ENCODE measurements at regions not wholly inside any gene's neighbourhood (a gene's known extent, or its start where the extent isn't known, plus 50 kb on each side); places are given as distances from the start of the nearest gene placed in this dataset.

DNA sequence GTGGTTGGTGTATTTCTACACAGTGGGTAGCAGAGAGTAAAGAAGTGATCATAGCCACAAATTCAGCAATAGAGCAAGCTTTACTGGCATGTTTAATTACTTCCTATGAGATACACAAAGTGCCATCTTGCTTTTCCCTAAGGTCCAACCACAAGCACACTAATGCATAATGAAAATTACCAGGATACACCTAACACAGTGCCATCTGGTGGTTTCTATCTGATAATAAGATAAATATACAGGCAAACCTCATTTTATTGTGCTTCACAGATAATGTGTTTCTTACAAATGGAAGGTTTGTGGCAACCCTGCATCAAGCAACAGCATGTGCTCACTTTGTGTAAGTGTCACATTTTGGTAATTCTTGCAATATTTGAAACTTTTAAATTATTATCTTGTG lies 223.0 kb downstream of the NSUN3 start:
- Mint-ChIP-seq H3K4me3 (no peak overlapping the region), H3K36me3 (ENCODE audit: low read depth) (no peaks in the 10 kb centered on the region), H3K27ac (no peak overlapping the region), H3K27me3 (ENCODE audit: insufficient read depth) (no peaks in the 10 kb centered on the region), H3K9me3 (no peaks in the 10 kb centered on the region), H3K4me1 (ENCODE audit: low read depth) (no peaks in the 10 kb centered on the region)
- no peak for DNase-seq (ENCODE audit: low spot score)
- intact Hi-C loops (cut with micrococcal nuclease) = no loop called here

DNA sequence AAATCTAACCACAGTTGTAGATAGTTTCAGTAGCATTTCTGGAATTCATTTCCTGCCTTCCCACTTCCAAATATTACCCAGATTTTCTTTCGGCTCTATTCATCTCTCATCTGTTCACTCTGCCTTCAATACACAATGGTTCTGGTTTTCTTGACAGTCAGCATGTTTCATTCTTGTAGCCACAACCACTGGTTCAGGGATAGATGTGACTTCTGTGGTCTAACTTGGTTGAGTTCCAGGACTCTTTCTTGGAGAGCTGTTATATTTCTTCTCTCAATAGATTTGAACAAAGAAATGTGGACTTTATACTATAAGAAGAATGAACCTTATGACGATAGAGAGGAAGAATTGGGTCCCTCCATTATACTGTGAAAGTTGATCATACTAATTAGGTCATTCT lies 228.8 kb downstream of the NSUN3 start:
- Mint-ChIP-seq H3K9me3 (no peaks in the 10 kb centered on the region), H3K27ac (no peak overlapping the region), H3K27me3 (ENCODE audit: insufficient read depth) (no peaks in the 10 kb centered on the region), H3K4me3 (no peak overlapping the region), H3K36me3 (ENCODE audit: low read depth) (no peaks in the 10 kb centered on the region), H3K4me1 (ENCODE audit: low read depth) (no peaks in the 10 kb centered on the region)
- intact Hi-C loops (cut with micrococcal nuclease) = no loop called here
- DNase-seq (ENCODE audit: low spot score) = no peak

GRCh38 chr3:94292151-94292550 lies 229.3 kb downstream of the NSUN3 start:
- H3K9me3 Mint-ChIP-seq = no peaks in the 10 kb centered on the region
- no peak overlapping the region for H3K4me3 Mint-ChIP-seq
- no peaks in the 10 kb centered on the region for H3K4me1 Mint-ChIP-seq (ENCODE audit: low read depth)
- no peak for DNase-seq (ENCODE audit: low spot score)
- H3K36me3 Mint-ChIP-seq (ENCODE audit: low read depth) = no peaks in the 10 kb centered on the region
- no peaks in the 10 kb centered on the region for H3K27me3 Mint-ChIP-seq (ENCODE audit: insufficient read depth)
- intact Hi-C loops (cut with micrococcal nuclease) = no loop called here
- H3K27ac Mint-ChIP-seq = no peak overlapping the region

GRCh38 chr3:94293793-94294195 lies 230.9 kb downstream of the NSUN3 start:
- H3K36me3 Mint-ChIP-seq (ENCODE audit: low read depth) = no peaks in the 10 kb centered on the region
- no peaks in the 10 kb centered on the region for H3K9me3 Mint-ChIP-seq
- H3K4me1 Mint-ChIP-seq (ENCODE audit: low read depth) = no peaks in the 10 kb centered on the region
- no peak overlapping the region for H3K4me3 Mint-ChIP-seq
- H3K27ac Mint-ChIP-seq = no peak overlapping the region
- DNase-seq (ENCODE audit: low spot score) = no peak
- no peaks in the 10 kb centered on the region for H3K27me3 Mint-ChIP-seq (ENCODE audit: insufficient read depth)
- intact Hi-C loops (cut with micrococcal nuclease) = no loop called here

- H3K4me3 Mint-ChIP-seq = no peak overlapping the region
- H3K27me3 Mint-ChIP-seq (ENCODE audit: insufficient read depth) = no peaks in the 10 kb centered on the region
- no peak overlapping the region for H3K27ac Mint-ChIP-seq
- H3K4me1 Mint-ChIP-seq (ENCODE audit: low read depth) = no peaks in the 10 kb centered on the region
- H3K36me3 Mint-ChIP-seq (ENCODE audit: low read depth) = no peaks in the 10 kb centered on the region
- no peak for DNase-seq (ENCODE audit: low spot score)
- no peaks in the 10 kb centered on the region for H3K9me3 Mint-ChIP-seq
- intact Hi-C loops (cut with micrococcal nuclease) = no loop called here
Observed at GRCh38 chr3:94294806-94295205, 231.9 kb downstream of the NSUN3 start.

DNA sequence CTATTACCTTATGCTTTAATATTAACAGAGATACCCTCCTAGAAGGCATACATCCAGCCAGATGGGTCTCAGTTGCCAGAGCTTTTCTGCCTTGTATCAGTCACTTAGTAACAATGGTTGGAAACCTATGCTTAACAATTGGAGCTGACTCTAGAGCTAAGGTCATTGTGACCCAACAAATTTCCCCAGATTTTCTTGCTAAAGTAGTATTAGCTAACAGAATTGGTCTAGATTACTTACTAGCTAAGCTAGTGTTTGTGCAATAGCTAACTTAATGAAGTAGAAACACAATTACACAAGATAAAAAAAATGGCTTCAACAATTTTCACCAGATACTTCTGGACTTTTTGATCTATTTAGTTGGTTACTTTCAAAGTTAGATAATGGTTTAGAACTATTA lies 236.9 kb downstream of the NSUN3 start:
- no peaks in the 10 kb centered on the region for H3K36me3 Mint-ChIP-seq (ENCODE audit: low read depth)
- no peaks in the 10 kb centered on the region for H3K9me3 Mint-ChIP-seq
- no peak overlapping the region for H3K4me3 Mint-ChIP-seq
- H3K4me1 Mint-ChIP-seq (ENCODE audit: low read depth) = no peaks in the 10 kb centered on the region
- H3K27me3 Mint-ChIP-seq (ENCODE audit: insufficient read depth) = no peaks in the 10 kb centered on the region
- DNase-seq (ENCODE audit: low spot score) = no peak
- intact Hi-C loops (cut with micrococcal nuclease) = no loop called here
- no peak overlapping the region for H3K27ac Mint-ChIP-seq

- Mint-ChIP-seq H3K27me3 (ENCODE audit: insufficient read depth) (no peaks in the 10 kb centered on the region), H3K9me3 (no peaks in the 10 kb centered on the region), H3K27ac (no peak overlapping the region), H3K4me3 (no peak overlapping the region), H3K36me3 (ENCODE audit: low read depth) (no peaks in the 10 kb centered on the region), H3K4me1 (ENCODE audit: low read depth) (no peaks in the 10 kb centered on the region)
- DNase-seq (ENCODE audit: low spot score) = no peak
- intact Hi-C loops (cut with micrococcal nuclease) = no loop called here
Observed at GRCh38 chr3:94301366-94301765, 238.5 kb downstream of the NSUN3 start.

DNA sequence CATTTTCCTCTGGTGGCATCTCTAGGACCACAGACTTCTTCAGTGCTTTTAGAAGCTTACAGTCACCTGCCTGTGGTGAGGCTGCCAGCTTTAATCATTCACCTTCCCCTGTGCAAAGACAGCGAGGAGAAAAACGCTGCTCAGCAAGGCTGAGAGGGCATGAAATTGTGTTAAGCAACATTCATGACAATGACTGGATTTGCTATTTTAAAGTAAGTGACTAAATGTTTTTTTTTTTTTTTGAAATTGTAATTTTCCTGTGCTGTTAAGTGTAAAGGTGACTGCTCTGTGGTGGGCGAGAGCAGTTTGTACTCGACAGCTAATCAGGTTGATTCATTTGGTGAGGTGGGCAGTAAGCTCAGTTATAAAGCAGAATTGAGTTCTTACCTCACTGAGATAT lies 240.4 kb downstream of the NSUN3 start:
- Mint-ChIP-seq H3K36me3 (ENCODE audit: low read depth) (no peaks in the 10 kb centered on the region), H3K4me1 (ENCODE audit: low read depth) (no peaks in the 10 kb centered on the region), H3K27me3 (ENCODE audit: insufficient read depth) (no peaks in the 10 kb centered on the region), H3K27ac (no peak overlapping the region), H3K4me3 (no peak overlapping the region), H3K9me3 (no peaks in the 10 kb centered on the region)
- no peak for DNase-seq (ENCODE audit: low spot score)
- intact Hi-C loops (cut with micrococcal nuclease) = no loop called here

- H3K9me3 Mint-ChIP-seq = no peaks in the 10 kb centered on the region
- H3K27me3 Mint-ChIP-seq (ENCODE audit: insufficient read depth) = no peaks in the 10 kb centered on the region
Observed at GRCh38 chr3:94303897-94304296, 241.0 kb downstream of the NSUN3 start.

DNA sequence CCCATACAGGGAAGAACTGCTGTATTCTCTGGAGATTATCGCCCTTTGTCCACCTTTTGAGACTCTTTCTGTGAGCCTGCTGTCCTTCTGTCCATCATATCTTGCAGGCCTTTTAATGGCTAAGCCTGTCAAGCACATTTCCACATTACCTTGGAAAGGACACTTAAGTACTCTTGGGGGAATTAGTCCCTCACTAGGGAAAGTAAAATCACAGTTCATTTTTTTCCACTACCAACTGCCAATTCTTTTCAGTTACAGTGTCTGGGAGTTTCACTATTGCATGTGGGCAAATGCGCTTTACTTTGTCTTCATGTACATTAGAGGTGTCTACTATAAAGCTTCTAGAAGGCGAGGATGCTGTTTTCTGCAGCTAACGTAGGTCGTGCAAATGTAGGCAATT lies 242.1 kb downstream of the NSUN3 start:
- no peak overlapping the region for H3K27ac Mint-ChIP-seq
- no peaks in the 10 kb centered on the region for H3K27me3 Mint-ChIP-seq (ENCODE audit: insufficient read depth)
- no peaks in the 10 kb centered on the region for H3K9me3 Mint-ChIP-seq
- H3K4me1 Mint-ChIP-seq (ENCODE audit: low read depth) = no peaks in the 10 kb centered on the region
- DNase-seq (ENCODE audit: low spot score) = no peak
- H3K36me3 Mint-ChIP-seq (ENCODE audit: low read depth) = no peaks in the 10 kb centered on the region
- H3K4me3 Mint-ChIP-seq = no peak overlapping the region
- intact Hi-C loops (cut with micrococcal nuclease) = no loop called here

More at GRCh38 chr3:94303897-94304296, 241.0 kb downstream of the NSUN3 start:
- intact Hi-C loops (cut with micrococcal nuclease) = no loop called here
- no peak for DNase-seq (ENCODE audit: low spot score)
- no peak overlapping the region for H3K27ac Mint-ChIP-seq
- no peaks in the 10 kb centered on the region for H3K36me3 Mint-ChIP-seq (ENCODE audit: low read depth)
- H3K4me1 Mint-ChIP-seq (ENCODE audit: low read depth) = no peaks in the 10 kb centered on the region
- H3K4me3 Mint-ChIP-seq = no peak overlapping the region

- H3K36me3 Mint-ChIP-seq (ENCODE audit: low read depth) = no peaks in the 10 kb centered on the region
- no peak for DNase-seq (ENCODE audit: low spot score)
- intact Hi-C loops (cut with micrococcal nuclease) = no loop called here
- no peaks in the 10 kb centered on the region for H3K4me1 Mint-ChIP-seq (ENCODE audit: low read depth)
- H3K9me3 Mint-ChIP-seq = no peaks in the 10 kb centered on the region
- no peak overlapping the region for H3K4me3 Mint-ChIP-seq
- H3K27ac Mint-ChIP-seq = no peak overlapping the region
- no peaks in the 10 kb centered on the region for H3K27me3 Mint-ChIP-seq (ENCODE audit: insufficient read depth)
Observed at GRCh38 chr3:94305835-94306611, 243.2 kb downstream of the NSUN3 start.

DNA sequence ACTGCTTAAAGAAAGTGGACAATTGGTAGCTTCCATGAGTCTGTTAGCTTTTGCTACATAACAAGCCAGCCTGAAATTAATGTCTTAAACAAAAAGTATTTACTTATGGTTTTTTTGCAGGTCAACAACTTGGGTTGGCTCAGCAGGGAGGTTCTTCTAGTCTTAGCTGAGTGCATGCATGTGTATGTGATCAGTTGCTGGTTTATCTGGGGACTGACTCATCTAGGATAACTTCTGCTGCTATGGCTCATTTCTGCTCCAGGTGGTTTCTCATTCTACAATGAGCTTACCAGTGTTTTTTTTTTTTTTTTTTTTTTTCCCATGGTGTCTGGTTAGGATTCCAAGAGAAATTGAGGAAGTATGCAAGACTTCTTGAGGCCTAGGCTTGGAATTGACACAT lies 244.7 kb downstream of the NSUN3 start:
- no peak overlapping the region for H3K4me3 Mint-ChIP-seq
- DNase-seq (ENCODE audit: low spot score) = no peak
- no peak overlapping the region for H3K27ac Mint-ChIP-seq
- no peaks in the 10 kb centered on the region for H3K27me3 Mint-ChIP-seq (ENCODE audit: insufficient read depth)
- H3K9me3 Mint-ChIP-seq = no peaks in the 10 kb centered on the region
- H3K4me1 Mint-ChIP-seq (ENCODE audit: low read depth) = no peaks in the 10 kb centered on the region
- intact Hi-C loops (cut with micrococcal nuclease) = no loop called here
- no peaks in the 10 kb centered on the region for H3K36me3 Mint-ChIP-seq (ENCODE audit: low read depth)

DNA sequence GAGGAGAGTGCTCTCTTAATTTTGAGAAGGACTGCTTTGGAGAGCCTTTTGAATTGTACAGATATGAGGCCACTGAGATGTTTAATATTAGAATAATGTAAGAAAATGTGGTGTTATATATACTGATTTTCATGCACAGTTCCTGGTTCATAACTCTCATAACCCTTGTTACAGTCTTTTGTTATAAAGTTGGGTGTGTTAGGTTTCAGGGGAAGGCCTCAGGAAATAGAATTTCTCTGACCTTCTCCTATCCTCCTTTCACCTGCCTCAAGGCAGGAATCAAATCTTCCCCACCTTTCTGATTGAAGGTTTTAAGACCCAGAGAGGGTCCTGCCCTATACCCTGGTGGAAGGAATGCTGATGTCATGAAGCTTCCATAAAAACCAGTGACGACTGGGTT lies 245.9 kb downstream of the NSUN3 start:
- no peak overlapping the region for H3K4me3 Mint-ChIP-seq
- H3K9me3 Mint-ChIP-seq = no peaks in the 10 kb centered on the region
- intact Hi-C loops (cut with micrococcal nuclease) = no loop called here
- H3K36me3 Mint-ChIP-seq (ENCODE audit: low read depth) = no peaks in the 10 kb centered on the region
- H3K4me1 Mint-ChIP-seq (ENCODE audit: low read depth) = no peaks in the 10 kb centered on the region
- H3K27me3 Mint-ChIP-seq (ENCODE audit: insufficient read depth) = no peaks in the 10 kb centered on the region
- no peak overlapping the region for H3K27ac Mint-ChIP-seq
- DNase-seq (ENCODE audit: low spot score) = no peak

Data from activated T-helper 1 cell treated with anti-CD3 and anti-CD28 coated beads, Interleukin-12 subunit alpha, Interleukin-12 subunit beta, Interleukin-2, Interleukin-4 antibody, amounts not matched to agents 30 ng/mL and 10 ng/mL and 1 ng/mL, durations not matched to agents 14 hours and 24 hours and 36 hours (primary cell).